OCI-LY3 (cell line): ENCODE measurements at regions not wholly inside any gene's neighbourhood (a gene's known extent, or its start where the extent isn't known, plus 50 kb on each side); places are given as distances from the start of the nearest gene placed in this dataset.

Source experiments
- H2AFZ ChIP-seq: fragments of 200-600, 300-600 bp; shearing (Covaris generic); 2 replicates; pipeline ENCODE4 v1.6.0; 2014; ENCODE audit warnings: antibody characterized with exemption, low read depth, low read length
- H3K27ac ChIP-seq: fragments of 200-600, 300-600 bp; sonication (generic); 2 replicates; pipeline ENCODE4 v1.5.1; 2014; ENCODE audit warnings: mild to moderate bottlenecking, low read length, moderate library complexity, mixed read lengths
- H3K27me3 ChIP-seq: fragments of 200-600, 300-600 bp; sonication (generic); 2 replicates; pipeline ENCODE4 v1.6.1; 2014; ENCODE audit warnings: low read depth, low read length, mixed read lengths
- H3K36me3 ChIP-seq: fragments of 200-600, 300-600 bp; sonication (generic); replicated peaks from 2 replicates; pipeline ENCODE3; 2014; ENCODE audit warnings: low read depth, low read length, mixed read lengths
- H3K4me1 ChIP-seq: fragments of 300-600, 200-600 bp; sonication (generic); 2 replicates; pipeline ENCODE4 v1.6.1; 2014; ENCODE audit warnings: low read length, mixed read lengths
- H3K4me2 ChIP-seq: fragments of 200-600, 300-600 bp; sonication (generic); 2 replicates; pipeline ENCODE4 v1.6.1; 2014; ENCODE audit warnings: low read length, mixed read lengths
- H3K4me3 ChIP-seq: fragments of 300-600, 200-600 bp; sonication (generic); 2 replicates; pipeline ENCODE4 v1.5.1; 2014; ENCODE audit warnings: antibody characterized with exemption, mild to moderate bottlenecking, low read length, moderate library complexity
- H3K79me2 ChIP-seq: fragments of 300-600, 200-600 bp; shearing (Covaris generic); 2 replicates; pipeline ENCODE4 v1.6.1; 2014; ENCODE audit warnings: mild to moderate bottlenecking, low read length, mixed read lengths
- H3K9ac ChIP-seq: fragments of 300-600, 200-600 bp; shearing (Covaris generic); 2 replicates; pipeline ENCODE4 v1.6.0; 2014; ENCODE audit warnings: mild to moderate bottlenecking, low read length, moderate library complexity
- H3K9me3 ChIP-seq: fragments of 200-600, 300-600 bp; shearing (Covaris generic); 2 replicates; pipeline ENCODE4 v1.6.1; 2014; ENCODE audit warnings: low read length, mixed read lengths; ENCODE audit not compliant: insufficient read depth
- H4K20me1 ChIP-seq: fragments of 200-600, 300-600 bp; sonication (generic); 2 replicates; pipeline ENCODE4 v1.6.1; 2016; ENCODE audit warnings: low read length, mixed read lengths; ENCODE audit not compliant: insufficient read depth
- EZH2phosphoT487 ChIP-seq: fragments of 200-600 bp; shearing (Covaris generic); IDR thresholded peaks from 2 replicates; pipeline ENCODE4 v1.6.1; 2018; ENCODE audit warnings: antibody characterized with exemption, mixed run types, low read depth
- TF ChIP-seq, protein P1 (sequence below): fragments of 200-600, 300-600 bp; sonication (generic); IDR thresholded peaks from 2 replicates; pipeline ENCODE4 v1.5.1; 2014; ENCODE audit warnings: antibody characterized with exemption, low read length, low read depth

DNA sequence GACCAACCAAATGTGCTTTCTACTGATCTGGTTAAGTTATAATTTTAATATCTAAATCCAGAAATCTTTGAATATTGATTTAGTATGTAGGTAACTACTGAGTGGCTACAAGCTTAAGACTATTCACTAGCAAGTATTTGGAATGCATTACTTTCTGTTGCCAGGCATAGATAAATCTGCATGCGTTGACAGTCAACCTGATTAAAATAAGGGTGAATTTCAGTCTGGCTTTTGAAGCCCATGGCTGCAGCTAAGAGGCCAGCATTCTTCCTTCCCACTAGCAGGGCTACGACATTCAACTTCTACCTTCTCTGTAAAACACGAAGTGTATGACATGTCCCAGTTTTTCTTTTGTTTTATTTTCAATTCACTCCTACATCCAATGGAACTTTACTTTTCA, 340.6 kb downstream of the EPHA4 start:
- Histone ChIP-seq H3K36me3 (no peaks in the 10 kb centered on the region), H4K20me1 (no peaks in the 10 kb centered on the region), H3K9ac (no peak overlapping the region), H3K27ac (no peak overlapping the region), H2AFZ (no peak overlapping the region), H3K4me3 (no peak overlapping the region), H3K4me1 (no peaks in the 10 kb centered on the region), H3K27me3 (no peaks in the 10 kb centered on the region), H3K79me2 (no peaks in the 10 kb centered on the region), H3K9me3 (no peaks in the 10 kb centered on the region), H3K4me2 (no peak overlapping the region)
- TF ChIP-seq EZH2phosphoT487 = no peak
- TF ChIP-seq, protein P1, sequence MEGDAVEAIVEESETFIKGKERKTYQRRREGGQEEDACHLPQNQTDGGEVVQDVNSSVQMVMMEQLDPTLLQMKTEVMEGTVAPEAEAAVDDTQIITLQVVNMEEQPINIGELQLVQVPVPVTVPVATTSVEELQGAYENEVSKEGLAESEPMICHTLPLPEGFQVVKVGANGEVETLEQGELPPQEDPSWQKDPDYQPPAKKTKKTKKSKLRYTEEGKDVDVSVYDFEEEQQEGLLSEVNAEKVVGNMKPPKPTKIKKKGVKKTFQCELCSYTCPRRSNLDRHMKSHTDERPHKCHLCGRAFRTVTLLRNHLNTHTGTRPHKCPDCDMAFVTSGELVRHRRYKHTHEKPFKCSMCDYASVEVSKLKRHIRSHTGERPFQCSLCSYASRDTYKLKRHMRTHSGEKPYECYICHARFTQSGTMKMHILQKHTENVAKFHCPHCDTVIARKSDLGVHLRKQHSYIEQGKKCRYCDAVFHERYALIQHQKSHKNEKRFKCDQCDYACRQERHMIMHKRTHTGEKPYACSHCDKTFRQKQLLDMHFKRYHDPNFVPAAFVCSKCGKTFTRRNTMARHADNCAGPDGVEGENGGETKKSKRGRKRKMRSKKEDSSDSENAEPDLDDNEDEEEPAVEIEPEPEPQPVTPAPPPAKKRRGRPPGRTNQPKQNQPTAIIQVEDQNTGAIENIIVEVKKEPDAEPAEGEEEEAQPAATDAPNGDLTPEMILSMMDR = no peak

DNA sequence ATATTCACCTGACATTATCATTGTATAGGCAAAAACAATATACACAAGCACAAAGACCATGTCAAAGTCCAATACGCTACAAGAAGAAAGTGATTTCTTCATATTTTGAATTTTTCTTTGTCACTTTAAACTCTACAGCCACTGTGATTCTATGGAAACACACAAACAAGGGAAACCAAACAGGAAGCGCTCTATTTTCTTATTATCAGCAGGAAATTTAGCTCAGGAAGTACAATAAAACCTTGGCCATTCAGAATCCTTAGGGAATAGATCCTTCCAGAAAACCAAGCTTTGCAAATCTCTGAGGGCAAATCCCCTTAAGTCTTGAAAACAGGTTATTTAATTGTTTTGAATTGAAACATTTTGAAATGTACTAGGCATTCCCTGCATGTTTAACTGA, 336.2 kb downstream of the EPHA4 start:
- no peaks in the 10 kb centered on the region for H4K20me1 ChIP-seq
- no peaks in the 10 kb centered on the region for H3K9me3 ChIP-seq
- H3K4me3 ChIP-seq = no peak overlapping the region
- no peak overlapping the region for H3K4me2 ChIP-seq
- H2AFZ ChIP-seq = no peak overlapping the region
- H3K9ac ChIP-seq = no peak overlapping the region
- no peak for TF ChIP-seq EZH2phosphoT487
- TF ChIP-seq, protein P1 = no peak
- no peaks in the 10 kb centered on the region for H3K4me1 ChIP-seq
- no peaks in the 10 kb centered on the region for H3K27me3 ChIP-seq
- H3K79me2 ChIP-seq = no peaks in the 10 kb centered on the region
- no peak overlapping the region for H3K27ac ChIP-seq
- no peaks in the 10 kb centered on the region for H3K36me3 ChIP-seq

DNA sequence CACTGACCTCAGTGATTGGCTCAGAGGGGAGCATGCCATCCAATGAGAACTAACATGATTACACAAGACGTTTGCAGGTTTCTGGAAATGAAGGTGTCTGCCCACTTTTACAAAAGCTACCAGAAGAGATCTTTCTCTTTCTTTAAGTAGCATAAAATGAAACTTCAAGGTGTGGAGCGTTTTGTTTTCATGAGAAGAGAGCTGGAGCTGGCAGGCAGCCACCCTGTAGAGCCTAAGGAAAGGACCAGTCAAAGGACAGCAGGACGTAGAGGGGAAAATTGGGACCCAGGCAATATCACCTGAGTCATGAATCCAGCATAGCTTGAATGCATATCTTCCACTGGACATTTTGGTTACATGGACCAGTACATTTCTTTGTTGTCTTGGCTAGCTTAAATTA, 331.0 kb downstream of the EPHA4 start:
- Histone ChIP-seq H3K4me1 (no peaks in the 10 kb centered on the region), H3K36me3 (no peaks in the 10 kb centered on the region), H2AFZ (no peak overlapping the region), H3K9me3 (no peaks in the 10 kb centered on the region), H3K27me3 (no peaks in the 10 kb centered on the region), H3K27ac (no peak overlapping the region), H3K4me3 (no peak overlapping the region), H3K4me2 (no peak overlapping the region), H4K20me1 (no peaks in the 10 kb centered on the region), H3K79me2 (no peaks in the 10 kb centered on the region), H3K9ac (no peak overlapping the region)
- TF ChIP-seq, protein P1 = no peak
- no peak for TF ChIP-seq EZH2phosphoT487

DNA sequence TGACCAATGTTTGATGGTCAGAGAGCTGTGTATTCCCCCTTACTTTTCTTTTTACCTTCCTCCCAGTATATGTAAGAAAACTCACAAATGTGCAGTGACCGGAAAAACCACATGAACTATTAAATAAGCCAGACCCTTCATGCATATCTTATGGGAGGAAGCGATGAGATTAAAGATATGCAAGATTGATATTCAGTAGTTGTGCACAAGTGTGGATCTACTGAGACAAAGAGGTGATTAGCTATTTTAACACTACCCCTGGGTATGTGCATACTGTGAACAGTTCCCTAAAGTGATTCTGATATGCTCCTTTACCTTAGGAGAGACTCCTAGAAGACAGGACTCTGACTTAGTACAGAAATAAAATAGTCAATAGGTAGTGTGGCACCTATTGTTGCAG, 328.3 kb downstream of the EPHA4 start:
- Histone ChIP-seq H3K79me2 (no peaks in the 10 kb centered on the region), H3K27me3 (no peaks in the 10 kb centered on the region), H3K4me2 (no peak overlapping the region), H3K4me3 (no peak overlapping the region), H2AFZ (no peak overlapping the region), H3K36me3 (no peaks in the 10 kb centered on the region), H4K20me1 (no peaks in the 10 kb centered on the region), H3K9ac (no peak overlapping the region), H3K27ac (no peak overlapping the region), H3K9me3 (no peaks in the 10 kb centered on the region), H3K4me1 (no peaks in the 10 kb centered on the region)
- no peak for TF ChIP-seq EZH2phosphoT487
- TF ChIP-seq, protein P1 = no peak
